PC-9 (cell line): ENCODE measurements at regions not wholly inside any gene's neighbourhood (a gene's known extent, or its start where the extent isn't known, plus 50 kb on each side); places are given as distances from the start of the nearest gene placed in this dataset.

Experiments used
- CTCF ChIP-seq: fragments of 200-600 bp; sonication (generic); conservative IDR thresholded peaks from 2 replicates; pipeline ENCODE4 v1.6.1; 2017; ENCODE audit warnings: mixed run types, antibody characterized with exemption, mild to moderate bottlenecking, moderate library complexity
- EZH2 ChIP-seq: fragments of 200-600 bp; sonication (generic); IDR thresholded peaks from 2 replicates; pipeline ENCODE4 v1.8.0; 2017; ENCODE audit warnings: antibody characterized with exemption, low read depth

GRCh38 chr12:84043355-84043754, 869.2 kb downstream of the SLC6A15 start:
- no peak for TF ChIP-seq CTCF
- no peak for TF ChIP-seq EZH2
